Caco-2 (cell line): ENCODE measurements at regions not wholly inside any gene's neighbourhood (a gene's known extent, or its start where the extent isn't known, plus 50 kb on each side); places are given as distances from the start of the nearest gene placed in this dataset.

Experiments used
- BruUV-seq: library from RNA; stranded (reverse); fragments of 400-500 nt; replicated peaks from 2 replicates; lab custom pipeline; 2021; lab: Mats Ljungman, UMichigan
- CTCF ChIA-PET: fragments of 300-600 bp; sonication (Branson Sonifier 250); formaldehyde crosslinking; loops from one replicate; lab custom pipeline; 2022; ENCODE audit warnings: antibody characterized with exemption; lab: Charles Lee
- POLR2A ChIA-PET: fragments of 300-600 bp; sonication (Branson Sonifier 250); formaldehyde crosslinking; loops from one replicate; lab custom pipeline; 2022; ENCODE audit warnings: antibody characterized with exemption; lab: Charles Lee
- DNase-seq, 2 experiments: peaks; one replicate each; pipeline versions ENCODE4 v3.0.0 to v3.0.0-alpha.2; 2020 to 2022
- H3K27me3 ChIP-seq: replicated peaks from 2 replicates; pipeline ENCODE4 v1.6.0; 2011; ENCODE audit warnings: low read length; ENCODE audit not compliant: control insufficient read depth, insufficient read depth
- H3K36me3 ChIP-seq: 2 replicates; pipeline ENCODE4 v1.5.1; 2011; ENCODE audit warnings: low read length; ENCODE audit not compliant: control insufficient read depth, insufficient read depth
- H3K4me1 ChIP-seq: fragments of 250-450 bp; sonication (Bioruptor Pico); 2 replicates; pipeline ENCODE4 v1.5.1; 2020; ENCODE audit warnings: mild to moderate bottlenecking
- H3K4me3 ChIP-seq: 2 replicates; pipeline ENCODE4 v1.5.1; 2011; ENCODE audit warnings: low read depth, mild to moderate bottlenecking, control low read depth, low read length
- H3K9me3 ChIP-seq: fragments of 250-450 bp; sonication (Bioruptor Pico); 2 replicates; pipeline ENCODE4 v1.5.1; 2020; ENCODE audit warnings: mild to moderate bottlenecking, moderate library complexity
- H3K27ac Mint-ChIP-seq: one replicate; pipeline ENCODE4 v1.8.0; 2022; ENCODE audit warnings: mixed read lengths; ENCODE audit not compliant: unreplicated experiment
- H3K27me3 Mint-ChIP-seq: one replicate; pipeline ENCODE4 v1.8.0; 2022; ENCODE audit warnings: mixed read lengths; ENCODE audit not compliant: insufficient read depth, unreplicated experiment
- H3K36me3 Mint-ChIP-seq: one replicate; pipeline ENCODE4 v1.8.0; 2022; ENCODE audit warnings: mild to moderate bottlenecking, mixed read lengths; ENCODE audit not compliant: insufficient read depth, unreplicated experiment
- H3K4me1 Mint-ChIP-seq: one replicate; pipeline ENCODE4 v1.8.0; 2022; ENCODE audit warnings: low read depth, mixed read lengths; ENCODE audit not compliant: unreplicated experiment
- H3K4me3 Mint-ChIP-seq: one replicate; pipeline ENCODE4 v1.8.0; 2022; ENCODE audit warnings: mild to moderate bottlenecking, moderate library complexity, mixed read lengths; ENCODE audit not compliant: unreplicated experiment
- H3K9me3 Mint-ChIP-seq: one replicate; pipeline ENCODE4 v1.8.0; 2022; ENCODE audit warnings: mixed read lengths; ENCODE audit not compliant: unreplicated experiment
- intact Hi-C: fragments of 100-400 bp; cut with micrococcal nuclease; formaldehyde crosslinking; loops from one replicate; pipeline ENCODE4 v1.10.0; 2022; ENCODE audit not compliant: unreplicated experiment
- TF ChIP-seq, protein P1 (sequence below), 2 experiments: fragments of 200-600 bp in 1 of 2; IDR thresholded peaks; 1 replicate in 1 of 2; 2 replicates in 1 of 2; pipeline versions ENCODE4 v1.5.1 to v1.8.0; 2011 to 2022; ENCODE audit warnings: antibody characterized with exemption in 1 of 2, control low read depth in 1 of 2, inconsistent platforms in 1 of 2, low read depth in 1 of 2, low read length in 1 of 2, mild to moderate bottlenecking in 1 of 2, moderate library complexity in 1 of 2; ENCODE audit not compliant: insufficient read depth in 1 of 2, severe bottlenecking in 1 of 2, unreplicated experiment in 1 of 2

- no peak for DNase-seq
- H3K27me3 Mint-ChIP-seq = peaks cover 4% of the 10 kb centered on the region
- Histone ChIP-seq H3K9me3 (no peaks in the 10 kb centered on the region), H3K4me1 (no peaks in the 10 kb centered on the region), H3K36me3 (no peaks in the 10 kb centered on the region), H3K4me3 (no peak overlapping the region), H3K27me3 (no peaks in the 10 kb centered on the region; the same call in 1 of the 2 replicates)
- TF ChIP-seq, protein P1, sequence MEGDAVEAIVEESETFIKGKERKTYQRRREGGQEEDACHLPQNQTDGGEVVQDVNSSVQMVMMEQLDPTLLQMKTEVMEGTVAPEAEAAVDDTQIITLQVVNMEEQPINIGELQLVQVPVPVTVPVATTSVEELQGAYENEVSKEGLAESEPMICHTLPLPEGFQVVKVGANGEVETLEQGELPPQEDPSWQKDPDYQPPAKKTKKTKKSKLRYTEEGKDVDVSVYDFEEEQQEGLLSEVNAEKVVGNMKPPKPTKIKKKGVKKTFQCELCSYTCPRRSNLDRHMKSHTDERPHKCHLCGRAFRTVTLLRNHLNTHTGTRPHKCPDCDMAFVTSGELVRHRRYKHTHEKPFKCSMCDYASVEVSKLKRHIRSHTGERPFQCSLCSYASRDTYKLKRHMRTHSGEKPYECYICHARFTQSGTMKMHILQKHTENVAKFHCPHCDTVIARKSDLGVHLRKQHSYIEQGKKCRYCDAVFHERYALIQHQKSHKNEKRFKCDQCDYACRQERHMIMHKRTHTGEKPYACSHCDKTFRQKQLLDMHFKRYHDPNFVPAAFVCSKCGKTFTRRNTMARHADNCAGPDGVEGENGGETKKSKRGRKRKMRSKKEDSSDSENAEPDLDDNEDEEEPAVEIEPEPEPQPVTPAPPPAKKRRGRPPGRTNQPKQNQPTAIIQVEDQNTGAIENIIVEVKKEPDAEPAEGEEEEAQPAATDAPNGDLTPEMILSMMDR (IDR thresholded peaks at IDR 0.05; ENCODE audit: insufficient read depth in 1 of 2, low read depth in 1 of 2, low read length in 1 of 2, severe bottlenecking in 1 of 2, unreplicated experiment in 1 of 2) = no peak
- BruUV-seq = no TSS peak
- H3K4me1 Mint-ChIP-seq = no peaks in the 10 kb centered on the region
- ChIA-PET POLR2A (no interaction called here), CTCF (no interaction called here)
- H3K4me3 Mint-ChIP-seq = no peak overlapping the region
- no peak overlapping the region for H3K27ac Mint-ChIP-seq
- intact Hi-C loops = no loop called here
- no peaks in the 10 kb centered on the region for H3K9me3 Mint-ChIP-seq
- no peaks in the 10 kb centered on the region for H3K36me3 Mint-ChIP-seq
Measured at GRCh38 chr10:78366663-78367411, 333.2 kb downstream of the RPS24 start.

DNA sequence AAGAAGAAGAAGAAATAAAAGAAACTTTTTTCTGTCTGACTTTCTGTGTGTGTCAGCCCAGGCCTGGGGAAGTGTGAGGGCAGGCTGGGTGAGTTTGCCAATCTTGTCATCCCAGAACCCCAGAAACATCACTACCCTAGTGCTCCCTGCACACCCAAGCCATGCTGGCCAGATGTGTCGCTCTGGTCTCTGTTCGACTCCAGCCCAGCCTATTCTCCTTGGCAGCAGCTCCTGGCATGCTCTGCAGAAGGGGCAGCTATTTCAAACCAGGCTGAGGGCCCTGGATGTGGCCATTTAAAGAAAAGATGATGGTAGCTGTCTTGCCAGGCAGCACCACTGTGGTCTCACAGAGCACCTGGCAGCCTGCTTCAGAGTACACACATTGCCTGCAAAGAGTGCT, 334.1 kb downstream of the RPS24 start:
- intact Hi-C loops = no loop called here
- H3K36me3 Mint-ChIP-seq = no peaks in the 10 kb centered on the region
- DNase-seq = no peak
- no TSS peak for BruUV-seq
- H3K27me3 Mint-ChIP-seq = peaks cover 4% of the 10 kb centered on the region
- no peaks in the 10 kb centered on the region; the same call in 1 of the 2 replicates for H3K27me3 ChIP-seq
- H3K4me1 ChIP-seq = no peaks in the 10 kb centered on the region
- ChIA-PET CTCF (no interaction called here), POLR2A (no interaction called here)
- H3K4me1 Mint-ChIP-seq = no peaks in the 10 kb centered on the region
- no peak overlapping the region for H3K27ac Mint-ChIP-seq
- TF ChIP-seq, protein P1 (IDR thresholded peaks at IDR 0.05; ENCODE audit: insufficient read depth in 1 of 2, low read depth in 1 of 2, low read length in 1 of 2, severe bottlenecking in 1 of 2, unreplicated experiment in 1 of 2) = no peak
- H3K9me3 Mint-ChIP-seq = no peaks in the 10 kb centered on the region
- no peaks in the 10 kb centered on the region for H3K9me3 ChIP-seq
- H3K4me3 ChIP-seq = no peak overlapping the region
- no peak overlapping the region for H3K4me3 Mint-ChIP-seq
- H3K36me3 ChIP-seq = no peaks in the 10 kb centered on the region

- TF ChIP-seq, protein P1 (IDR thresholded peaks at IDR 0.05; ENCODE audit: insufficient read depth in 1 of 2, low read depth in 1 of 2, low read length in 1 of 2, severe bottlenecking in 1 of 2, unreplicated experiment in 1 of 2) = no peak
- H3K4me1 Mint-ChIP-seq = no peaks in the 10 kb centered on the region
- no peaks in the 10 kb centered on the region; the same call in 1 of the 2 replicates for H3K27me3 ChIP-seq
- H3K4me1 ChIP-seq = no peaks in the 10 kb centered on the region
- H3K4me3 Mint-ChIP-seq = no peak overlapping the region
- H3K36me3 ChIP-seq = no peaks in the 10 kb centered on the region
- H3K9me3 Mint-ChIP-seq = no peaks in the 10 kb centered on the region
- ChIA-PET POLR2A (no interaction called here), CTCF (no interaction called here)
- intact Hi-C loops = no loop called here
- H3K9me3 ChIP-seq = no peaks in the 10 kb centered on the region
- peaks cover 4% of the 10 kb centered on the region for H3K27me3 Mint-ChIP-seq
- H3K4me3 ChIP-seq = no peak overlapping the region
- BruUV-seq = no TSS peak
- H3K36me3 Mint-ChIP-seq = no peaks in the 10 kb centered on the region
- H3K27ac Mint-ChIP-seq = no peak overlapping the region
- no peak for DNase-seq
Measured at GRCh38 chr10:78371136-78371535, 337.5 kb downstream of the RPS24 start.
